Ishikawa (cell line): ENCODE measurements at regions not wholly inside any gene's neighbourhood (a gene's known extent, or its start where the extent isn't known, plus 50 kb on each side); places are given as distances from the start of the nearest gene placed in this dataset.

Experiments used
- CEBPB ChIP-seq: IDR thresholded peaks from 2 replicates; pipeline ENCODE4 v1.6.1; 2012
- CREB1 ChIP-seq: IDR thresholded peaks from 2 replicates; pipeline ENCODE4 v1.6.1; 2012; ENCODE audit warnings: low read depth
- EP300 ChIP-seq: IDR thresholded peaks from 2 replicates; pipeline ENCODE4 v1.6.1; 2012; ENCODE audit warnings: borderline replicate concordance
- NFIC ChIP-seq: IDR thresholded peaks from 2 replicates; pipeline ENCODE4 v1.6.1; 2012
- TAF1 ChIP-seq: IDR thresholded peaks from 2 replicates; pipeline ENCODE4 v1.6.1; 2012; ENCODE audit warnings: low read depth, mild to moderate bottlenecking
- TCF12 ChIP-seq: IDR thresholded peaks from 2 replicates; pipeline ENCODE4 v1.6.1; 2012; ENCODE audit warnings: low read depth
- USF1 ChIP-seq: IDR thresholded peaks from 2 replicates; pipeline ENCODE4 v1.6.1; 2012
- YY1 ChIP-seq: IDR thresholded peaks from 2 replicates; pipeline ENCODE4 v1.6.1; 2012; ENCODE audit warnings: low read depth
- ZBTB7A ChIP-seq: IDR thresholded peaks from 2 replicates; pipeline ENCODE4 v1.6.1; 2012; ENCODE audit warnings: low read depth
- TF ChIP-seq, protein P1 (sequence below): IDR thresholded peaks from 2 replicates; pipeline ENCODE4 v1.6.1; 2012; ENCODE audit warnings: low read depth, mild to moderate bottlenecking

DNA sequence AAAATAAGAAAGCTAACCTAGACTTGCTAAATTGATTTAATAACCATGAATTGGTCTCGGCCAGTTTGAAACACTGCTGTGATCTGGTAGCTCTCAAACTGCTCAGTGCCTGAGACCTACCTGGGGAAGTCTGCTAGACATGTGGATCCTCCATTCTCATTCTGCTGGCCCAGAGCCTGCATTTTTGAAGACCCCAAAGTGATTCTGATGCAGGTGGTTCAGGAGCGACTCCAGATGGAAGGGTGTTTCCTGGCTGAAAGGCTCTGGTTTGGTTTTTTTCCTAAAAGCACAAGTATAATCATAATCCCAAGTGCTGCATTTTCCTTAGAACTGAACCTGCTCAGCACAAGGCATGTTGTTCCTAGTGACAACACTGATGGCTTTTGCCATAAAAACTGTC lies 159.5 kb downstream of the ZNF664 start:
- TF ChIP-seq CREB1 (no peak), NFIC (no peak), TAF1 (no peak), USF1 (no peak), EP300 (no peak), ZBTB7A (no peak), YY1 (no peak), CEBPB (no peak), TCF12 (no peak)
- TF ChIP-seq, protein P1, sequence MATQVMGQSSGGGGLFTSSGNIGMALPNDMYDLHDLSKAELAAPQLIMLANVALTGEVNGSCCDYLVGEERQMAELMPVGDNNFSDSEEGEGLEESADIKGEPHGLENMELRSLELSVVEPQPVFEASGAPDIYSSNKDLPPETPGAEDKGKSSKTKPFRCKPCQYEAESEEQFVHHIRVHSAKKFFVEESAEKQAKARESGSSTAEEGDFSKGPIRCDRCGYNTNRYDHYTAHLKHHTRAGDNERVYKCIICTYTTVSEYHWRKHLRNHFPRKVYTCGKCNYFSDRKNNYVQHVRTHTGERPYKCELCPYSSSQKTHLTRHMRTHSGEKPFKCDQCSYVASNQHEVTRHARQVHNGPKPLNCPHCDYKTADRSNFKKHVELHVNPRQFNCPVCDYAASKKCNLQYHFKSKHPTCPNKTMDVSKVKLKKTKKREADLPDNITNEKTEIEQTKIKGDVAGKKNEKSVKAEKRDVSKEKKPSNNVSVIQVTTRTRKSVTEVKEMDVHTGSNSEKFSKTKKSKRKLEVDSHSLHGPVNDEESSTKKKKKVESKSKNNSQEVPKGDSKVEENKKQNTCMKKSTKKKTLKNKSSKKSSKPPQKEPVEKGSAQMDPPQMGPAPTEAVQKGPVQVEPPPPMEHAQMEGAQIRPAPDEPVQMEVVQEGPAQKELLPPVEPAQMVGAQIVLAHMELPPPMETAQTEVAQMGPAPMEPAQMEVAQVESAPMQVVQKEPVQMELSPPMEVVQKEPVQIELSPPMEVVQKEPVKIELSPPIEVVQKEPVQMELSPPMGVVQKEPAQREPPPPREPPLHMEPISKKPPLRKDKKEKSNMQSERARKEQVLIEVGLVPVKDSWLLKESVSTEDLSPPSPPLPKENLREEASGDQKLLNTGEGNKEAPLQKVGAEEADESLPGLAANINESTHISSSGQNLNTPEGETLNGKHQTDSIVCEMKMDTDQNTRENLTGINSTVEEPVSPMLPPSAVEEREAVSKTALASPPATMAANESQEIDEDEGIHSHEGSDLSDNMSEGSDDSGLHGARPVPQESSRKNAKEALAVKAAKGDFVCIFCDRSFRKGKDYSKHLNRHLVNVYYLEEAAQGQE = no peak
